Esophagus squamous epithelium (tissue), 4 donors: ENCODE measurements at regions not wholly inside any gene's neighbourhood (a gene's known extent, or its start where the extent isn't known, plus 50 kb on each side); places are given as distances from the start of the nearest gene placed in this dataset.

ENCODE experiments used
- POLR2A ChIP-seq, 4 donors: fragments of 450-650 bp; IDR thresholded peaks; one replicate each; pipeline ENCODE4 v1.6.1; 2017; ENCODE audit warnings: antibody characterized with exemption in 4 of 4, mild to moderate bottlenecking in 4 of 4, moderate library complexity in 3 of 4
- TF ChIP-seq, protein P1 (sequence below), 6 experiments: fragments of 450-650 bp in 4 of 6; fragments of 200-600 bp in 2 of 6; sonication (generic) in 2 of 6; IDR thresholded peaks; one replicate each; pipeline ENCODE4 v1.5.1; 2016 to 2019; ENCODE audit warnings: antibody characterized with exemption in 6 of 6, mild to moderate bottlenecking in 4 of 6, moderate library complexity in 4 of 6

DNA sequence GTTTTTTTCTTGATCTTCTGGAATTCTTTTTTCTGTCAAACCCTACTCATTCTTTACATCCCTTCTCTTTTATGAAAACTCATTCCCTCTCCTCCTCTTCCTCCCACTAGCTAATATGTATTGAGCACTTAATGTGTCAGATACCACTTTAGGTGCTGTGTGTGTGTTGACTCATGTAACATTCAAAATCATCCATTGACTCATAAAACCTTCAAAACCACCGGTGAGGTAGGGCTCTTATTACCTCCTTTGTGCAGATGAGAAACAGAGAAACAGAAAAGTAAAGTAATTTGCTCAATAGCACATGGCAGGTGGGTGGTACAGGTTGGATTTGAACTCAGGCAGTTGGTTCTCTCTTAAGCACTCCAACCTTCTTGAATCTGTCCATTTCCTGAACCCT is 136.3 kb upstream of the NEDD9 start:
- TF ChIP-seq, protein P1, sequence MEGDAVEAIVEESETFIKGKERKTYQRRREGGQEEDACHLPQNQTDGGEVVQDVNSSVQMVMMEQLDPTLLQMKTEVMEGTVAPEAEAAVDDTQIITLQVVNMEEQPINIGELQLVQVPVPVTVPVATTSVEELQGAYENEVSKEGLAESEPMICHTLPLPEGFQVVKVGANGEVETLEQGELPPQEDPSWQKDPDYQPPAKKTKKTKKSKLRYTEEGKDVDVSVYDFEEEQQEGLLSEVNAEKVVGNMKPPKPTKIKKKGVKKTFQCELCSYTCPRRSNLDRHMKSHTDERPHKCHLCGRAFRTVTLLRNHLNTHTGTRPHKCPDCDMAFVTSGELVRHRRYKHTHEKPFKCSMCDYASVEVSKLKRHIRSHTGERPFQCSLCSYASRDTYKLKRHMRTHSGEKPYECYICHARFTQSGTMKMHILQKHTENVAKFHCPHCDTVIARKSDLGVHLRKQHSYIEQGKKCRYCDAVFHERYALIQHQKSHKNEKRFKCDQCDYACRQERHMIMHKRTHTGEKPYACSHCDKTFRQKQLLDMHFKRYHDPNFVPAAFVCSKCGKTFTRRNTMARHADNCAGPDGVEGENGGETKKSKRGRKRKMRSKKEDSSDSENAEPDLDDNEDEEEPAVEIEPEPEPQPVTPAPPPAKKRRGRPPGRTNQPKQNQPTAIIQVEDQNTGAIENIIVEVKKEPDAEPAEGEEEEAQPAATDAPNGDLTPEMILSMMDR (IDR thresholded peaks at IDR 0.05), result no peak
- TF ChIP-seq POLR2A (IDR thresholded peaks at IDR 0.05), result no peak
